ENCODE measurements at regions not wholly inside any gene's neighbourhood (a gene's known extent, or its start where the extent isn't known, plus 50 kb on each side); places are given as distances from the start of the nearest gene placed in this dataset.

GRCh38 chr5:168192120-168192519, 99.3 kb upstream of the WWC1 start:
- no peaks in the 10 kb centered on the region for H3K27me3 ChIP-seq (ENCODE audit: low read length)
- H3K4me3 ChIP-seq (ENCODE audit: insufficient read depth, low read length, poor library complexity, severe bottlenecking): no peak overlapping the region
- H3K27ac ChIP-seq (ENCODE audit: low read depth, low read length): no peak overlapping the region
- H3K36me3 ChIP-seq (ENCODE audit: low read length): no peaks in the 10 kb centered on the region
- H3K79me2 ChIP-seq (ENCODE audit: insufficient read depth, low read length): no peaks in the 10 kb centered on the region
- TF ChIP-seq CTCF (IDR thresholded peaks at IDR 0.05; ENCODE audit: insufficient read depth, low read length, poor library complexity, severe bottlenecking) (no peak), EZH2phosphoT487 (conservative IDR thresholded peaks at IDR 0.05; ENCODE audit: low read length) (no peak)
- no peaks in the 10 kb centered on the region for H3K9me2 ChIP-seq (replicated peaks; ENCODE audit: insufficient read depth, low read length)
- no peak overlapping the region for H2AFZ ChIP-seq (ENCODE audit: low read depth, low read length, severe bottlenecking)
- H3K9ac ChIP-seq (ENCODE audit: low read length): no peak overlapping the region
- no peak overlapping the region for H3K4me2 ChIP-seq (ENCODE audit: low read depth, low read length, poor library complexity, severe bottlenecking)
- no peaks in the 10 kb centered on the region for H4K20me1 ChIP-seq (ENCODE audit: low read depth, low read length)
- no peaks in the 10 kb centered on the region for H3K9me3 ChIP-seq (ENCODE audit: insufficient read depth, low read length)
- H3F3A ChIP-seq (ENCODE audit: insufficient read depth): no peaks in the 10 kb centered on the region

GRCh38 chr5:168193493-168194250, 97.8 kb upstream of the WWC1 start:
- Histone ChIP-seq H3K79me2 (ENCODE audit: insufficient read depth, low read length) (no peaks in the 10 kb centered on the region), H3K9ac (ENCODE audit: low read length) (no peak overlapping the region), H3K4me3 (ENCODE audit: insufficient read depth, low read length, poor library complexity, severe bottlenecking) (no peak overlapping the region), H4K20me1 (ENCODE audit: low read depth, low read length) (no peaks in the 10 kb centered on the region), H3K9me3 (ENCODE audit: insufficient read depth, low read length) (no peaks in the 10 kb centered on the region), H3K36me3 (ENCODE audit: low read length) (no peaks in the 10 kb centered on the region), H3K27ac (ENCODE audit: low read depth, low read length) (no peak overlapping the region), H2AFZ (ENCODE audit: low read depth, low read length, severe bottlenecking) (no peak overlapping the region), H3K4me2 (ENCODE audit: low read depth, low read length, poor library complexity, severe bottlenecking) (no peak overlapping the region), H3K27me3 (ENCODE audit: low read length) (no peaks in the 10 kb centered on the region), H3F3A (ENCODE audit: insufficient read depth) (no peaks in the 10 kb centered on the region), H3K9me2 (replicated peaks; ENCODE audit: insufficient read depth, low read length) (no peaks in the 10 kb centered on the region)
- no peak for TF ChIP-seq EZH2phosphoT487 (conservative IDR thresholded peaks at IDR 0.05; ENCODE audit: low read length)
- TF ChIP-seq CTCF (IDR thresholded peaks at IDR 0.05; ENCODE audit: insufficient read depth, low read length, poor library complexity, severe bottlenecking): no peak

- no peak overlapping the region for H3K4me3 ChIP-seq (ENCODE audit: insufficient read depth, low read length, poor library complexity, severe bottlenecking)
- H3K4me2 ChIP-seq (ENCODE audit: low read depth, low read length, poor library complexity, severe bottlenecking): no peak overlapping the region
- H3K9me3 ChIP-seq (ENCODE audit: insufficient read depth, low read length): no peaks in the 10 kb centered on the region
- no peak overlapping the region for H2AFZ ChIP-seq (ENCODE audit: low read depth, low read length, severe bottlenecking)
- H4K20me1 ChIP-seq (ENCODE audit: low read depth, low read length): no peaks in the 10 kb centered on the region
- no peaks in the 10 kb centered on the region for H3K36me3 ChIP-seq (ENCODE audit: low read length)
- H3F3A ChIP-seq (ENCODE audit: insufficient read depth): no peaks in the 10 kb centered on the region
- H3K9ac ChIP-seq (ENCODE audit: low read length): no peak overlapping the region
- no peaks in the 10 kb centered on the region for H3K9me2 ChIP-seq (replicated peaks; ENCODE audit: insufficient read depth, low read length)
- no peak for TF ChIP-seq CTCF (IDR thresholded peaks at IDR 0.05; ENCODE audit: insufficient read depth, low read length, poor library complexity, severe bottlenecking)
- no peak for TF ChIP-seq EZH2phosphoT487 (conservative IDR thresholded peaks at IDR 0.05; ENCODE audit: low read length)
- no peaks in the 10 kb centered on the region for H3K79me2 ChIP-seq (ENCODE audit: insufficient read depth, low read length)
- H3K27me3 ChIP-seq (ENCODE audit: low read length): no peaks in the 10 kb centered on the region
- no peak overlapping the region for H3K27ac ChIP-seq (ENCODE audit: low read depth, low read length)
Observed at GRCh38 chr5:168195110-168195509, 96.3 kb upstream of the WWC1 start.

Data from SU-DHL-6 (cell line).